ENCODE measurements at regions not wholly inside any gene's neighbourhood (a gene's known extent, or its start where the extent isn't known, plus 50 kb on each side); places are given as distances from the start of the nearest gene placed in this dataset. TPM values are rescaled to one million over a fixed set of nuclear protein-coding genes. Genes with fewer than 3 reads are reported as not detected.

GRCh38 chr18:37624318-37624717 lies 58.7 kb upstream of the CELF4 start:
- Histone ChIP-seq H3K36me3 (no peaks in the 10 kb centered on the region), H3K9me3 (no peaks in the 10 kb centered on the region), H3K27ac (no peak overlapping the region), H3K4me3 (no peak overlapping the region), H3K4me1 (no peaks in the 10 kb centered on the region), H3K27me3 (no peaks in the 10 kb centered on the region)
- TF ChIP-seq CTCF (IDR thresholded peaks at IDR 0.05), result no peak
- no peak for TF ChIP-seq EP300 (IDR thresholded peaks at IDR 0.05)
- no peak for TF ChIP-seq POLR2A (IDR thresholded peaks at IDR 0.05)
- 75 to 80% methylated on average over 2 of the region's 2 CpGs for WGBS, 2 donors
- no peak for DNase-seq (ENCODE audit: low spot score in 2 of 2)

GRCh38 chr18:37619964-37620363 lies 54.4 kb upstream of the CELF4 start:
- DNase-seq (ENCODE audit: low spot score in 2 of 2), result no peak
- Histone ChIP-seq H3K4me1 (no peaks in the 10 kb centered on the region), H3K4me3 (no peak overlapping the region), H3K36me3 (no peaks in the 10 kb centered on the region), H3K27me3 (no peaks in the 10 kb centered on the region), H3K27ac (no peak overlapping the region), H3K9me3 (no peaks in the 10 kb centered on the region)
- no peak for TF ChIP-seq CTCF (IDR thresholded peaks at IDR 0.05)
- 57 to 59% methylated on average over 4 of the region's 4 CpGs for WGBS, 2 donors

- DNase-seq (ENCODE audit: low spot score in 2 of 2), result no peak
- no peak for TF ChIP-seq CTCF (IDR thresholded peaks at IDR 0.05)
- no peak for TF ChIP-seq POLR2A (IDR thresholded peaks at IDR 0.05)
- no peak for TF ChIP-seq EP300 (IDR thresholded peaks at IDR 0.05)
- H3K27ac ChIP-seq, result no peak overlapping the region
- H3K36me3 ChIP-seq, result no peaks in the 10 kb centered on the region
- no peaks in the 10 kb centered on the region for H3K4me1 ChIP-seq
- no peaks in the 10 kb centered on the region for H3K27me3 ChIP-seq
- 6 to 34% methylated on average over 2 of the region's 2 CpGs for WGBS, 2 donors
- no peak overlapping the region for H3K4me3 ChIP-seq
- no peaks in the 10 kb centered on the region for H3K9me3 ChIP-seq
These were observed 52.0 kb upstream of the CELF4 start for GRCh38 chr18:37617623-37618022.

Small RNA genes in the stretch of these regions (small RNA-seq; reads per million reads assigned to genes)
- gene AC011712.1 (not detected), gene MIR4318 (not detected), gene MIR5583-1 (not detected), gene RN7SKP182 (not detected), gene RNU6-1242P (not detected), gene RNU6-706P (not detected)
